ENCODE measurements at regions not wholly inside any gene's neighbourhood (a gene's known extent, or its start where the extent isn't known, plus 50 kb on each side); places are given as distances from the start of the nearest gene placed in this dataset.

DNA sequence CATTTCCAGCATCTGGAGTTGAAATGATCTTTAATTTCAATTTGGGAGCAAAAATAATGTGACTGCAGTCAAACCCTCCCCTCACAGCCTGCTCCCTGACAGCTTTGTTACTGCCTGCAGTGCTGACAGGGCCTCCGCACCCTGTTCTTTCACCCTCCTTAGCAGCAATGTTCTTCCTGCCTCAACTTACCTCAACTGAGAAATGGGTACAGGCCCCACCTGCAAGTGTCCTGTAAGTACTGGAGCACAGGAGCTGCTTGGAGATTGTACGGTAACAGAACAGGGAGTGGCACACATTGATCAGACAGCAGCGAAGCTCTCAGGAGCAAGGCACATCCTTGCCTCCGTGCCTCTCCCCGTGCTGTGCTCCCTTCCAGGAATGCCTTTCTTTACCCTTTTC, 131.3 kb downstream of the CHST1 start:
- H3K9me3 ChIP-seq (ENCODE audit: control insufficient read depth in 4 of 4, low read length in 3 of 4) = no peaks in the 10 kb centered on the region
- H3K4me1 ChIP-seq (ENCODE audit: control insufficient read depth in 4 of 4, insufficient read depth in 4 of 4, low read length in 3 of 4) = no peaks in the 10 kb centered on the region
- DNase-seq (ENCODE audit: low spot score) = no peak
- H3K27me3 ChIP-seq (ENCODE audit: control insufficient read depth in 4 of 4, insufficient read depth in 4 of 4, low read length in 3 of 4) = no peaks in the 10 kb centered on the region
- no peak for TF ChIP-seq GABPA (IDR thresholded peaks at IDR 0.05 in 1 of 2, conservative IDR thresholded peaks at IDR 0.05 in 1 of 2)
- no peak for TF ChIP-seq HNF4G (IDR thresholded peaks at IDR 0.05)
- TF ChIP-seq HNF4A (conservative IDR thresholded peaks at IDR 0.05) = no peak
- TF ChIP-seq JUND (IDR thresholded peaks at IDR 0.05) = no peak
- no peaks in the 10 kb centered on the region for H3K36me3 ChIP-seq (ENCODE audit: control insufficient read depth in 4 of 4, insufficient read depth in 3 of 4, low read depth in 1 of 4, low read length in 3 of 4)
- 92% methylated on average over 5 of the region's 5 CpGs for WGBS
- H3K27ac ChIP-seq (ENCODE audit: low read depth in 1 of 2, low read length in 2 of 2) = no peak overlapping the region
- no peak overlapping the region for H3K4me3 ChIP-seq (ENCODE audit: low read depth in 1 of 3, low read length in 3 of 3)
- H3K9ac ChIP-seq (ENCODE audit: low read depth in 1 of 2, low read length in 2 of 2) = no peak overlapping the region

DNA sequence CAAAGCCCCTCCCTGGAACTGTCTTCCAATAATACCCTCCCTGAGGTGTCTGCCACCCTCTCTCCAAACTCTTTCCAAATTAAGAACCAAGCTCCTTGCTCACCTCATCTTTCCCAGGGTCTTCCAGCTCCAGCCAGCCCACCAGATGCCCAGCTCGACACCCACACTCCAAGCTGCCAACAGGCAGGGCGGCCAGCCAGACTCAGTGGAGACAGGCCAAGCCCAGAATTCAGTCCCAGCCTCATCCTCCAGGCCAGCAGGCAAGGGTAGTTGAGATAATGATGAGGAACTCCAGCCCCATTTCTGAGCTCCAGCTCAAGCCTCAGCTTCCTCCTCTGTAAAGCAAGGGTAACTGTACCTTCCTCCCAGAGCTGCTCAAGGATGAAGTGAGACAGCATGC, 132.9 kb downstream of the CHST1 start:
- 73% methylated on average over 2 of the region's 2 CpGs for WGBS

DNA sequence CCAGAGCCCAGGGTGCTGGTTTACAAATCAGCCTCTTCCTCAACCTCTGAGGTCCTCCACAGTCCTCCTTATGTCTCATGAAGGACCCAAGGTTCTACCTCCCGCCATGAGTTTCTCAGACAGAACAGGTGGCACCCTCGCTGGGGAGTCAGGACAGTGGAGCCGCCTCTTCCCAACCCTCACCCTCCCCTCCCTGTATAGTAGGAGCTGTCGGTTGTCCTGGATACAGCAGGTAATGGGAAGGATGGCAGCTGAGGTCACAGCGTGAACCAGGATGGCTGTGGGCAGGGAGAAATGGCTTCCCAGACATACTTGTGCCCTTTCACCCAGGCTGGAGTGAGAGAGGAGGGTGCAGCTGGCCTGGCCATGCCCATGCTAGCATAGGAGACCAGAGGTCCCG, 134.6 kb downstream of the CHST1 start:
- no peak for DNase-seq (ENCODE audit: low spot score)
- H3K27me3 ChIP-seq (ENCODE audit: control insufficient read depth in 4 of 4, insufficient read depth in 4 of 4, low read length in 3 of 4) = no peaks in the 10 kb centered on the region
- WGBS = 88% methylated on average over 6 of the region's 6 CpGs
- H3K9me3 ChIP-seq (ENCODE audit: control insufficient read depth in 4 of 4, low read length in 3 of 4) = no peaks in the 10 kb centered on the region
- H3K36me3 ChIP-seq (ENCODE audit: control insufficient read depth in 4 of 4, insufficient read depth in 3 of 4, low read depth in 1 of 4, low read length in 3 of 4) = no peaks in the 10 kb centered on the region
- H3K27ac ChIP-seq (ENCODE audit: low read depth in 1 of 2, low read length in 2 of 2) = no peak overlapping the region
- TF ChIP-seq, protein P1, sequence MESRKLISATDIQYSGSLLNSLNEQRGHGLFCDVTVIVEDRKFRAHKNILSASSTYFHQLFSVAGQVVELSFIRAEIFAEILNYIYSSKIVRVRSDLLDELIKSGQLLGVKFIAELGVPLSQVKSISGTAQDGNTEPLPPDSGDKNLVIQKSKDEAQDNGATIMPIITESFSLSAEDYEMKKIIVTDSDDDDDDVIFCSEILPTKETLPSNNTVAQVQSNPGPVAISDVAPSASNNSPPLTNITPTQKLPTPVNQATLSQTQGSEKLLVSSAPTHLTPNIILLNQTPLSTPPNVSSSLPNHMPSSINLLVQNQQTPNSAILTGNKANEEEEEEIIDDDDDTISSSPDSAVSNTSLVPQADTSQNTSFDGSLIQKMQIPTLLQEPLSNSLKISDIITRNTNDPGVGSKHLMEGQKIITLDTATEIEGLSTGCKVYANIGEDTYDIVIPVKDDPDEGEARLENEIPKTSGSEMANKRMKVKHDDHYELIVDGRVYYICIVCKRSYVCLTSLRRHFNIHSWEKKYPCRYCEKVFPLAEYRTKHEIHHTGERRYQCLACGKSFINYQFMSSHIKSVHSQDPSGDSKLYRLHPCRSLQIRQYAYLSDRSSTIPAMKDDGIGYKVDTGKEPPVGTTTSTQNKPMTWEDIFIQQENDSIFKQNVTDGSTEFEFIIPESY (IDR thresholded peaks at IDR 0.05) = no peak
- TF ChIP-seq RXRA (IDR thresholded peaks at IDR 0.05) = no peak
- no peak for TF ChIP-seq GABPA (IDR thresholded peaks at IDR 0.05 in 1 of 2, conservative IDR thresholded peaks at IDR 0.05 in 1 of 2)
- no peak for TF ChIP-seq NR2F2 (IDR thresholded peaks at IDR 0.05)
- TF ChIP-seq EGR1 (IDR thresholded peaks at IDR 0.05; ENCODE audit: low read depth in 2 of 2) = no peak
- no peak for TF ChIP-seq YY1 (IDR thresholded peaks at IDR 0.05)
- no peak for TF ChIP-seq TAF1 (conservative IDR thresholded peaks at IDR 0.05)
- no peak for TF ChIP-seq SP1 (IDR thresholded peaks at IDR 0.05)
- no peak for TF ChIP-seq HNF4G (IDR thresholded peaks at IDR 0.05)
- TF ChIP-seq, protein P2, sequence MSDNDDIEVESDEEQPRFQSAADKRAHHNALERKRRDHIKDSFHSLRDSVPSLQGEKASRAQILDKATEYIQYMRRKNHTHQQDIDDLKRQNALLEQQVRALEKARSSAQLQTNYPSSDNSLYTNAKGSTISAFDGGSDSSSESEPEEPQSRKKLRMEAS (IDR thresholded peaks at IDR 0.05) = no peak
- no peak for TF ChIP-seq JUND (IDR thresholded peaks at IDR 0.05)
- TF ChIP-seq, protein P3, sequence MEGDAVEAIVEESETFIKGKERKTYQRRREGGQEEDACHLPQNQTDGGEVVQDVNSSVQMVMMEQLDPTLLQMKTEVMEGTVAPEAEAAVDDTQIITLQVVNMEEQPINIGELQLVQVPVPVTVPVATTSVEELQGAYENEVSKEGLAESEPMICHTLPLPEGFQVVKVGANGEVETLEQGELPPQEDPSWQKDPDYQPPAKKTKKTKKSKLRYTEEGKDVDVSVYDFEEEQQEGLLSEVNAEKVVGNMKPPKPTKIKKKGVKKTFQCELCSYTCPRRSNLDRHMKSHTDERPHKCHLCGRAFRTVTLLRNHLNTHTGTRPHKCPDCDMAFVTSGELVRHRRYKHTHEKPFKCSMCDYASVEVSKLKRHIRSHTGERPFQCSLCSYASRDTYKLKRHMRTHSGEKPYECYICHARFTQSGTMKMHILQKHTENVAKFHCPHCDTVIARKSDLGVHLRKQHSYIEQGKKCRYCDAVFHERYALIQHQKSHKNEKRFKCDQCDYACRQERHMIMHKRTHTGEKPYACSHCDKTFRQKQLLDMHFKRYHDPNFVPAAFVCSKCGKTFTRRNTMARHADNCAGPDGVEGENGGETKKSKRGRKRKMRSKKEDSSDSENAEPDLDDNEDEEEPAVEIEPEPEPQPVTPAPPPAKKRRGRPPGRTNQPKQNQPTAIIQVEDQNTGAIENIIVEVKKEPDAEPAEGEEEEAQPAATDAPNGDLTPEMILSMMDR (IDR thresholded peaks at IDR 0.05; ENCODE audit: low read depth, low read length, missing input control) = no peak
- no peak overlapping the region for H3K4me3 ChIP-seq (ENCODE audit: low read depth in 1 of 3, low read length in 3 of 3)
- no peak overlapping the region for H3K9ac ChIP-seq (ENCODE audit: low read depth in 1 of 2, low read length in 2 of 2)
- H3K4me1 ChIP-seq (ENCODE audit: control insufficient read depth in 4 of 4, insufficient read depth in 4 of 4, low read length in 3 of 4) = peaks cover 0 to 5% (median 0%) of the 10 kb centered on the region in 4 donors

More for the DNA sequence above, 132.9 kb downstream of the CHST1 start:
- TF ChIP-seq GABPA (IDR thresholded peaks at IDR 0.05 in 1 of 2, conservative IDR thresholded peaks at IDR 0.05 in 1 of 2) (no peak), TAF1 (conservative IDR thresholded peaks at IDR 0.05) (no peak), FOXA1 (IDR thresholded peaks at IDR 0.05) (no peak), HNF4A (conservative IDR thresholded peaks at IDR 0.05) (no peak), YY1 (IDR thresholded peaks at IDR 0.05) (no peak), EGR1 (IDR thresholded peaks at IDR 0.05; ENCODE audit: low read depth in 2 of 2) (no peak), HNF4G (IDR thresholded peaks at IDR 0.05) (no peak), SP1 (IDR thresholded peaks at IDR 0.05) (no peak), FOXA2 (IDR thresholded peaks at IDR 0.05) (no peak), RAD21 (IDR thresholded peaks at IDR 0.05) (no peak), RXRA (IDR thresholded peaks at IDR 0.05) (no peak)
- TF ChIP-seq, protein P2 (IDR thresholded peaks at IDR 0.05) = no peak
- TF ChIP-seq, protein P3 (IDR thresholded peaks at IDR 0.05; ENCODE audit: low read depth, low read length, missing input control) = no peak
- TF ChIP-seq, protein P1 (IDR thresholded peaks at IDR 0.05) = no peak
- Histone ChIP-seq H3K36me3 (ENCODE audit: control insufficient read depth in 4 of 4, insufficient read depth in 3 of 4, low read depth in 1 of 4, low read length in 3 of 4) (no peaks in the 10 kb centered on the region), H3K27me3 (ENCODE audit: control insufficient read depth in 4 of 4, insufficient read depth in 4 of 4, low read length in 3 of 4) (no peaks in the 10 kb centered on the region), H3K9ac (ENCODE audit: low read depth in 1 of 2, low read length in 2 of 2) (no peak overlapping the region), H3K4me1 (ENCODE audit: control insufficient read depth in 4 of 4, insufficient read depth in 4 of 4, low read length in 3 of 4) (peaks cover 0 to 5% (median 0%) of the 10 kb centered on the region in 4 donors), H3K4me3 (ENCODE audit: low read depth in 1 of 3, low read length in 3 of 3) (no peak overlapping the region), H3K27ac (ENCODE audit: low read depth in 1 of 2, low read length in 2 of 2) (no peak overlapping the region), H3K9me3 (ENCODE audit: control insufficient read depth in 4 of 4, low read length in 3 of 4) (no peaks in the 10 kb centered on the region)
- DNase-seq (ENCODE audit: low spot score) = no peak

Measured in liver (tissue), 8 donors.